HG02943 (cell line): ENCODE measurements at regions not wholly inside any gene's neighbourhood (a gene's known extent, or its start where the extent isn't known, plus 50 kb on each side); places are given as distances from the start of the nearest gene placed in this dataset.
A peak's percentile ranks its signal among the peaks of the same experiment; 100 is the strongest.

Experiments
- ATAC-seq: cut with Tn5 transposase; IDR thresholded peaks from one replicate; pipeline ENCODE4 v1.9.1; 2021; ENCODE audit warnings: mild to moderate bottlenecking, low read depth, moderate library complexity; ENCODE audit not compliant: unreplicated experiment

DNA sequence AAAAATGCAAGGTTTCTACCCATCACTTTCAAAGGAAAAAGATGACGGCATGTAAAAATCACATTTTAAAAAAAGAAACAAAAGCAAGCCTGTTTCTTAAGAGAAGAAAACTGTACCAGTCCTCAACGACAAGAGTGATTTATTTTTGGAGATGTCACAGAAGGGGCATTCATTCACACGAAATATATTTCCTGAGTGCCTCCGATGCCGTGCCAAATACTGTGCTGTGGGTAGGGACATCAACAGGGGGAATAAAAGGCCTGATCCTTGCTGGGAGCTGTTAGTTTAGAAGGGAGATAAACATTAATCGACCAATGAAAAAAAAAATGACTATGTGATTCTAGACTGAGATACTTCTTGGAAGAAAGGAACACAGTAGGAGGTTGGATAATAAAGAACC, 297.5 kb upstream of the SOX5 start:
- ATAC-seq, result no peak

DNA sequence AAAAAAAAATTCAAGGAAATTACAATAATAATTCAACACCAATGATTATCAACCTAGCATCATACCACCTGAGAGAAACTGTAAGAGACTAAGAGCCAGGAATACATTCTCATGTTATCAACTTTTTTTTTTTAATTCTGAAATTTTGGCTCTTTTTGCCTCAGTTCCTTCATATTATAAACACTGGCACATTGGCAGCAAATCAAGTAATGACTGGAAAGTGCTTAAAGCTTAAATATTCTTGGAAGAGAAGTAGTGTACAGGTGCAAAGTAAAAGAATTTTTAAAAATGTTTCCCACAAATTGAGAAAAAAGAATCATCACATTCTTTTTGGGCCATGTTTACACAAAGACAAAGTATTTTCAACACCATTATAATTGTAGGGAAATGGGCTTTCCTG, 296.9 kb upstream of the SOX5 start:
- no peak for ATAC-seq

DNA sequence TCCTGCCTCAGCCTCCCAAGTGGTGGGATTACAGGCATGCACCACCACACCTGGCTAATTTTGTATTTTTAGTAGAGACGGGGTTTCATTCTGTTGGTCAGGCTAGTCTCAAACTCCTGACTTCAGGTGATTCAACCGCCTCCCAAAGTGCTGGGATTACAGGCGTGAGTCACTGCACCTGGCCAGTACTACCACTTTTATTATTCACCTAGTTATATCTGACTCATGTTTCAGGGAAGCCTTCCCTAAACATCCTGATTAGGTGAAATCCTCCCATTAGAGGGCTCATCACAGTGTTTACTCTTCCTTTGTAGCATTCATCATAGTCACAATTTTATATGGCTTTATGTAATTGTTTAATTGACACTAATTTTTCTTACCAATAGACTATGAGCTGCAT, 295.3 kb upstream of the SOX5 start:
- ATAC-seq, result no peak

DNA sequence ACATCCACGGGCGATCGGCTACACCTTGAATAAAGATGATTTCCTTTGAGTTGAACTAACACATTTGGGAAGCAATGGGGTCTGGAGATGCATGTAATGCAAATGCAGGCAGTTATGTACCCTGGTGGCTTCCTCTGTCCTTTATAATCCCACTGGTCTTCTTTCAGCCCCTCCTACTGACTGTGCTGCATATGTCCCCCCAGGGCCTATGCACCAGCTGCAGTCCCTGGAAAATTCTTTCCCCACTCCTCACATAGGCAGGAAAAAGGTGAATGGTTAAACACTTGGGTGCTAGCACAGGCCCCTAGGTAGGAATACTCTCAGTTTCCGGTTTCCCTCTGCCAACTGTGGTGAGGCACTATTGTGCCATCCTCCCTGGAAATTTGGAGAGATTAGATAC, 294.8 kb upstream of the SOX5 start:
- ATAC-seq, result no peak

DNA sequence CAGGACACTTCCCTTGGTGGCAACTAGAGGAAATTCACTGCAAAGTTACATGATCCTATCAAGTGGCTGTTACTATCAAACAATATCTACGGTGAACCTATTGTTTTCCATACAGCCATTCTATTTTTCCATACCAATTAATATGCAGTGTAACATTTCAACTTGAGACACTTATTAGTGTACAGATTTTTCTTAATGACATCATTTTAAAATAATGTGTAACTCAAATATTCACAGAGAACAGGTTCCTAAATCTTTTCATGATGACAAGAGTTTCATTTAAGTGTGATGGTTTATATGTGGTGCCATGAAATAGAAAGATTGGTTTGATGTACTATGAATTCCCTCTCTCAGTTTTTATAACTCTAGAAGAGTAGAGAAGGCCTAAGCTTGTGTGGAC, 291.2 kb upstream of the SOX5 start:
- no peak for ATAC-seq

DNA sequence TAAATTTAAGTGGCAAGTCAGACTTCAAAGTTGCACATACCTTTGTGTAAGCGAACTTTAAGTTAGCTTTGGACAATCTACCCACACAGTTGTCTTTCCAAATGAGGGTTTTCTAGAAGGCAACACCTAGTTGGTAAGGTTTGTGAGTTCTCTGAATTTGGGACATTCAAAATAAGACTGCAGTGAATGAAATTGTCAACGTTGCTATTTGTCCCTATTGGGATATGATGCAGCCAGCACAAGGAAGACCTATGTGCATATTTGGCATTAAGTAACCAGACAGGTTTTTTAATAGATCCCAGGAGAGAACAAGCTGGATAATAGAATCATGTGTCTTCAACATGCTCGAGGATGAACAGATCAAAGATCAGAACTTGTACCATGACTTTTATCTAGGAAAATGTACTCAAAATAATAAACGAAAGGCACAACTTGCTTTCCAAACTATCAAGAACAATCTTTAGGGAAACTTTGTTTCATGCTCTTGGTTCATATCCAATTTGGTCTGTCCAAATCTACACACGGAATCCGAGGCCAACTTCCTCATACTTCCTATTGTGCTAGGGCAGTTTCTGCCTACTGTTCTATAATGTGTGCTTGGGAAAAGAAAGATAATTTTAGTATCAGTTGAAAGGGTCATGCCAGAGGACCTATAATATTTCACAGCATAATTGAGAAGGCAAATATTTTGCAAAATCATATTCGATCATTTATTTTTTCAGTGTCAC, 284.2 kb upstream of the SOX5 start:
- ATAC-seq, result no peak

DNA sequence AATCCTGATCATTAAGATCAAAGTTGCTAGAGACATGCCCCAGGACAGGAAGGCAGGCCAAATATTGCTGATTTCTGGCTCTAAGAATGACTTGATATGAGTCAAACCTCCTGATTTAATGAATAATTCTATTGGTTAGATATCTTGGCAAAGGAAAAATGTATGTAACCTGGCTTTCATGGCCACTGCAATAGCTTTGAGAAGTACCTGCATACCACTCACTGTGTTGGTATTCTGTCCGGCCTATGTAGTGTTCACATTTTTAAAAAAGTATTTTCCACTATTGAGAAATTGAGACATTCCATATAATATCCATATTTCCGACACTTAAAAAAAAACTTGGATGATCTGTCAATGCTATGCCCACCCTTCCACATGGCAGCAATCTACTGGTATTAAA, 283.1 kb upstream of the SOX5 start:
- ATAC-seq, result no peak

DNA sequence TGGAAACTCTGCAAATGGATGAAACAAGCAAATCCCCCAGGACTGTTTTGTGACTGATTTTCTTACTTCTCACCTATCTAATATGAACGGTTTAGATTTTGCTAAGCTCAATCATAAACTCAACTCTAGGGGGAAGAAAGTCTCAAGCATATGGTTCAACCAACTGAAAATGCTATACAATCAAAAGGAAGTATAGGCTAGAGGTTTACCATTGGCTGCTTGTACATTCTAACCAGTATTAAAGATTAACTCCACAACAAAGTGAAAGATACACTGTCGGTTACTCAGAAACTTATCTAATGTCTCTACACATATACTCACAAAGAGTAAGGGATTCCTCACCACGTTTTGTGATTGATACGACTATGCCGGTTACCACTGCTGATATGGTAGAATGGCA, 281.8 kb upstream of the SOX5 start:
- ATAC-seq, result peak; percentile 71

DNA sequence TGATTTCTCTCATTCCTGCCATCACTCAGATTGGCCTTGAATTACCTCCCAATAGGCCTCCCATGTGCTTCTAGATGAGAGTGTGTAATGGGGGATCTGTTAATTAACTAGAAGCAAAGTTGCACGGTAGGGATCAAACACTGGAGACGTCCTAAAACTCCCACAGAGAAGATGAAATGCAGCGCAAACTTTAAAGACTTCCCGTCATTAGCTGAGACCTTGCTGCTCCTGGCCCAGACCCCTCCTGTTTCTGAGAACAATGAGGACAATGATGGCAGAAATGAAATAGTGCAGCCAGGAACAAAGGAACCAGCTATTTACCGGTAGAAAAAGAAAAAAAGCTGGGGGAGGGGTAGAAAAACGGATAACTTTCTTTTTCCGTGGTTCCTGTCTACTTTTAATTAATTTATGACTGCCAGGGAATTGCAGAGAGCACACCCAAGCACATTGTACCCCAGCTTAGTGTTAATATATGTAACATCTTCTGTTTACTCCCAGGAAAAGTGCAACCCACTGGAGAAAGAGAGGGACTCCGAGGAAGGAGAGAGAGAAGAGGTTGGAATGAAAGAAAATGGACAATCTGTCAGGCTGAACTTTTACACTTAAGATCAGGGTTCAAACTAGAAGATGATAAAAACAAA, 280.7 kb upstream of the SOX5 start:
- no peak for ATAC-seq

DNA sequence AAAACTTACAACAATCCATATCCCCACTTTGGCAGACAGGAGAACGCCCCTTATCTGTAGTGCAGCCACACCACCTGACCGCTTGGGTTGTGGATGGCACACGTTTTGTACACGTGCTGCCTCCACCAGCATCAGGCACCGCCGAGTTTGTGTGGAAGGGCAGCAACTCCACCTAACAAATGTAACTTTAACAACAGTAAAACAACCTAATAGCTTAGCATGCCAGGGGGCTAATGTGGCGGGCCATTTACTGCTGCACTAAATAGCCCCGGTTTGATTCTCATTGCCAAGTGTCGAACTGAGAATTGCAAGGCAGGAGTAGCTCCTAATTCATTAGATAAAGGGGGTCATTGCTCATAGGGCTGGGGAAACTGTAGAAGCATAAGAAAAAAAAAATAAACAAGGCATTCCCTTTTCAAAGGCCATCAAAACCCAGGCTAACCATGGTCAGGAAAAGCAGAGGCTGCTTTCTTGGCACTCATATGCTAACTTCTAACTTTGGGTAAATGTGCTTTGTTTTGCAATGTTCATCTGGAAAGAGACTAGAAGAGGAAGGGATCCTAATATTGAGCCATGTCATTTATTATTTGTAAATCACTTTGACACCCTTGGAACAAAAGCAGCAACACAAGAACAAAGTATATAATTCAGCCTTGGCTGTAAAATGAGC, 279.7 kb upstream of the SOX5 start:
- no peak for ATAC-seq

DNA sequence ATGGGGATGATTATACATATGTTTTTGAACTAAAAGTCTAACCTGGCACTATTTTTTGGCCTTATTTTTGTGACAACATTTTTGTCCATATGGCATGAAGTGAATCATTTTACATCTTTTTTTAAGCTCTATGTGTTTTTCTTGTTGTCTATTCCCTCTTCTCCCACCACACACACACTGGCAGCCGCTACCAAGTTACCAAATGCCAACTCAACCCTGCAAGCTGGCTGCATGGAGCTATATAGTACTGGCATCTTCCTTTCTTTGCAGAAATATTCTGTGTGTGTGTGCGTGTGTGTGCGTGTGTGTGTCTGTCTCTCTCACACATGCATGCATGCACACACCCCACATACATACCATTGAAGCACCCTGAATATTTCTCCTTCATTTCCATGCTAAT, 278.9 kb upstream of the SOX5 start:
- no peak for ATAC-seq

DNA sequence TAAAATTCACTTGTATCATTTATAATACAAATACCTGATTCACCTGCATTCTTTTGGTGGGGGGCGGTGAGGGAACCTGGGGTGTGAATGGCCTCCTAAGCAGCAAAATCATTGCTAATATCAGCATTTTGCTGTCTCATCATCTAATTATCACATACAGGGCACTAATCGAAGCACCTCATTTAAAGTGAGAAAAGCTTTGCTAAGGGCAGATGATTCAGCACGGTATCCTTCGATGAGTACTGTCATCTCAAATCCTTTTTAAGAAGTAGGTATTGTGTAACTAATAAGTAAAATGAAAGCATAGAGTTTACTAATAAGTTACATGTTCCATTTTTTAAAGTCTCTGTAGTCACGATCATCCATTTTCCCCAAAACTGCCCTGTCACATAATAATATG, 278.1 kb upstream of the SOX5 start:
- no peak for ATAC-seq

DNA sequence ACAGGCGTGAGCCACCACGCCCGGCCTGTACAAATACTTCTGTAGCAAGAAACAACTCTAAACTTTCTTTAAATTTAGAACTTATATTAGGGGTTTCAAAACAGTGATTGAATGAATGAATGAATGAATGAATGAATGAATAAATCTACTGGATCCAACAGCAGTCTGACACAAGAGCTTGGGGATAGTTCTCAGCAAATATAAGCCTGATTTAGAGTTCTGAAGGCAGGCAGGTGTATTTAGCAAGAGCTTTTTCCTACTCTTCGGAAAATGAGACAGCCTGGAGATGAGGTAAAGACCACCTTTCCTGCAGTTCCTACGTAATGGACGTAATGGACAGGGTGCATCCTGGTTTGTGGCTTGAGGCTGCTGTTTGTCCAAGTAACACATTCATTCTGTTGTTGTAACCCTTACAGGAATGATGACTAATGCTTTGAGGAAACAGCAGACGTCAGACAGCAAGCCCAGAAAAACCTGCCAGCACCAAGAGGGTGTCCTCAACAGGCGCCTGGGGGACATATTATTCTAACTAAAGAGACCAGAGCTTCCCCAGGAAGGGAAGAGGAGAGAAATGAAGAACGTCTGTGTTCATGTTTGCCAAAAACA, 277.4 kb upstream of the SOX5 start:
- ATAC-seq, result no peak

DNA sequence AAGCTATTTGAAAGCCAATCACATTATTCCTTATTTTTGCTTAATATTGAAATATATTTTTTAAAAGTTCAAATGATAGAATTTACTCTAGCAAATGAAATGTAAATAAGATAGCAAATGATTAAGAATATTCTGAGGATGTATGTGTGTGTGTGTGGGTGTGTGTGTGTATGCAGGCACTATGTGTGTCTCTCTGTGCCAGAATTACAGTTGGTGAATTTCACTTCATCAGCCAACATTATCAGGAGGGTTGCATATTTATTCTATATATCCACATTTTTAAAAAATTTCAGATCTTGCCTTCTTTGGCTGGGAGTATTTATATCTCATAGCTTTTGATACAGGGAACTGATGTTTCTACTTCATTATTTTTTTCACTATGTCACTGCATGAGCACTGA, 274.9 kb upstream of the SOX5 start:
- ATAC-seq, result no peak

DNA sequence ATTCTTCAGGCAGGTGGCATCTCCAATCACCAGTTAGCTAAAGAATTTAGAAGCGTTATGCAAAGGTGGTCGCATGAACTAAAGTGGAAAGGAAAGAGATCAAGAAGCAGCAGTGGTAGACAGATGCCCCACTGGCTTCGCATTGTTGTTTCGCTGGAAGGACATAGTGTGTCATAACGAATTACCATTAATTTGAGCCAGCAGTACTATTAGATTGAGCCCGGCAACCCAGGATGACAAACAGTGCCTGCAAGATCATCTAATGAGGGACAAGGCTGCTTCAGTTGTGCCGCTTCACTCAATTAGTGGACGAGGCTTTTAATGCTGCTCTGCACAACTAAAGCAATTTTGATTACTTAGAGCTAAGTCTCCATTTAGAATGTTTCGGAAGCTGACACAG, 274.5 kb upstream of the SOX5 start:
- no peak for ATAC-seq

DNA sequence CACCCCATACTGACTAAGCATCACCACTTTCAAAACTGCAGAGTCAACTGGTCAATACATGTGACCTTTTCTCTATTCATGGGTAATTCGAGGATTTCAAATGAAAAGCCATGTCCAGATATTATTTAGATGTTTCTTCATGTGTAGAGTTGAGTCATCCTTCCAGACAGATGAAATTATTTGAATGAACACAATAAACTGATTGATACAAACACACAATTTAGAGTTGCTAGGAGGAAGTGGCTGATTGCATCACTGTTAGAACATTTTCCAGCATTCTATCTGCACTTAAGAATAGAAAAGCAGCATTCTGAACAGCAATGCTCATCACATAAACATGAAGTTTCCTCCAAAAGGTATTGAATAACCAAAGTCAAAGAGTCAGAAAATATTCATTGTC, 273.5 kb upstream of the SOX5 start:
- no peak for ATAC-seq

DNA sequence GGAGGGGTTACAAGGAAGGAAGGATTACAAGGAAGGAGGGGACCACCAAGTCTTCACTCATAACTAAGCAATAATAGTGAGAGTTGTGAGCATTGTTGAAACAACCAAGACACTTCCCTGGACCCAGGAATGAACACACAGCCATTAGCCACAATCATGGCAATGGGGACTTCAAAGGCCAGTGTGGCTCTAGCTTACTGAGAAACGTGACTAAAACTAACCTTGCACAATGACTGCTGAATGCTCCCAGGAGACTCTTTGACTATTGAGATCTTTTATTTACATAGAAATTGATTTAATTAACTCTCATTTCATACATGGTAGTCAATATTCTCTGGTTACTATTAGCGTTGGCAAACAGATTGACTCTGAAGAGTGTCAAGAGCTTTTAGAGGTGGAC, 263.0 kb upstream of the SOX5 start:
- no peak for ATAC-seq

DNA sequence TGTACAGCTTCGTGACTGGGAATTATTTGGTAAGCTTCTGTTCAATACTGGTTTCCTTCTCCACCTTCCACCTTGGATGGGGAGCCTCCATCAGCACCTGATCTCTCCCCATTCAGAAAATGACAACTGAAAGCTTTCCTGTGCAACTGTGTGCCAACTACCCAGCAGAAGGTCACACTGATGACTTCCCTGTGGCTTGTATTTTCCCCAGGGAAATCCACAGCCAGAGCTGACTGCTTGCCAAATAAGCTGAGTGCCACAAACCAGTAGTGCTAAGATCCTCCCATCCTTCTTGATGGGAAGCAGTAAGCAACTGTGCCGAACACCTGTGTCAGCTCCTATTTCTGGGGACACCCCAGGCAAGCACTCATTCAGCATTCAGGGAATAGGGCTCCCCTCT, 257.2 kb upstream of the SOX5 start:
- ATAC-seq, result no peak

DNA sequence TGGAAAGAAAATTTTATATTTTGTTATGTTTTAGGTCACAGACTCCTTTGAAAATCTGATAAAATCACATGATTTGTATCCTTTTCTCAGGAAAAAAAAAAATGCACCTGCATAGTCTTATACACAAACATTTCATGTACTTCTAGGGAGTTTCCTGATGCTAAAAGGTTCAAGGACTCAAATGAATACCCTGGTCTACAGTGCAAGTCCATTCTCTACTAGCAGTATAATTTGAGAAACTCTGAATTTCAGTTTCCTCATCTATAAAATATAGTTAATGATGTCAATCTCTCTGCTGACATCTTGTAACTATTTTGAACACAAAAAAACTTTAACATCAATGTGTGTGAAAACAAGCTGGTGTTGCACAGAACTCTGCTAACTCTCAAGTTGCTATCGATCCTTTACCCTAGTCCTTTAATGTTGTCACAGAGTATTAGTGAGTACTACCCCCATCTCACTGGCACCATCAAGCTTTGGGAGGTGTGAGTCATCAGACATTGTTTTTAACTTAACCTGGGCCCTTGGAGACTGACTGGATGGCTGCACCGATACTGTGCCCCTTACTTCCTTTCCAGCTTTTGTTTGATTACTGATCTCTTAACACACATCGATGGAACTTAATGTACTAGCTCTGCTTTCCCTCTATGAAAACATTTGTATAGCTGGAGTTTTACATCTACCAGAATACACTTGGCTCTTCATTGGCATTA, 251.9 kb upstream of the SOX5 start:
- no peak for ATAC-seq

DNA sequence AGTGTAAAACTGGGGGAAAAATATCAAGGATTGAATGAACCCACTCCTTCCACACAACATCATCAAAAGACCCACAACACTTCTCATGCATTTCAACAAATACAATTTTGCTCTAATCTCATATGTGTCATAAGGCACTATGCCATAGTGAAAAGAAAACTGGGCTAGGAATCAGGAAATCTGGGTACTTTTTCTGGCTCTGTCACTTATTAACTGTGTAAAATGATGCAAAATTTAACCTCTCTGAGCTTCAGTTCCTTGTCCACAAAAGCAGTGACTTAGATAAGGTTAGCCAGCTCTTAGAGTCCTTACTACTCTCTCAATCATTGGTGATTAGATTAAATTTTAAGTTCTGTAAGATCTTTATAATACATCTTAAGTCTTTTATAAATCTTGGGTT, 250.5 kb upstream of the SOX5 start:
- no peak for ATAC-seq
